Upper lobe of left lung (tissue), 6 donors: ENCODE measurements at regions not wholly inside any gene's neighbourhood (a gene's known extent, or its start where the extent isn't known, plus 50 kb on each side); places are given as distances from the start of the nearest gene placed in this dataset.

ENCODE experiments used
- ATAC-seq, 2 donors: fragments of 200-7000 bp; cut with Tn5 transposase; one replicate each; pipeline ENCODE4 v1.9.1; 2022; ENCODE audit warnings: mild to moderate bottlenecking in 2 of 2, moderate library complexity in 2 of 2; ENCODE audit not compliant: low FRiP score in 2 of 2
- DNase-seq, 2 donors: peaks; one replicate each; pipeline ENCODE4 v3.0.0-alpha.2; 2019 to 2020
- H3K27ac ChIP-seq, 4 donors: fragments of 200-600 bp; sonication (generic); one replicate each; pipeline ENCODE4 v1.5.1; 2016 to 2019
- H3K27me3 ChIP-seq, 4 donors: fragments of 200-600 bp; sonication (generic); one replicate each; pipeline ENCODE4 v1.5.1; 2017 to 2019
- H3K36me3 ChIP-seq, 4 donors: fragments of 200-600 bp; sonication (generic); one replicate each; pipeline ENCODE4 v1.5.1; 2016 to 2019
- H3K4me1 ChIP-seq, 4 donors: fragments of 200-600 bp; sonication (generic); one replicate each; pipeline ENCODE4 v1.5.1; 2018 to 2019
- H3K4me3 ChIP-seq, 4 donors: fragments of 200-600 bp; sonication (generic); one replicate each; pipeline ENCODE4 v1.5.1; 2017 to 2019; ENCODE audit warnings: mild to moderate bottlenecking in 2 of 4, moderate library complexity in 1 of 4
- H3K9me3 ChIP-seq, 4 donors: fragments of 200-600 bp; sonication (generic); one replicate each; pipeline ENCODE4 v1.5.1; 2018 to 2019
- EP300 ChIP-seq, 4 donors: sonication (generic); formaldehyde crosslinking; IDR thresholded peaks; one replicate each; pipeline ENCODE4 v1.5.1; 2017; ENCODE audit warnings: antibody characterized with exemption in 4 of 4, control low read depth in 2 of 4
- POLR2A ChIP-seq, 4 donors: fragments of 450-650 bp; IDR thresholded peaks; one replicate each; pipeline ENCODE4 v1.5.1; 2016 to 2017; ENCODE audit warnings: antibody characterized with exemption in 4 of 4, mild to moderate bottlenecking in 2 of 4
- POLR2AphosphoS5 ChIP-seq, 2 donors: sonication (generic); formaldehyde crosslinking; IDR thresholded peaks; one replicate each; pipeline ENCODE4 v1.5.1; 2017; ENCODE audit warnings: antibody characterized with exemption in 2 of 2
- whole genome bisulfite sequencing, 2 donors: methylation state at CpG; one replicate each; pipeline ENCODE4 v1.1.5; 2017 to 2018; 5-methylcytosine and 5-hydroxymethylcytosine counted together
- TF ChIP-seq, protein P1 (sequence below), 6 experiments: fragments of 450-650 bp in 4 of 6; fragments of 200-600 bp in 2 of 6; sonication (generic) in 2 of 6; IDR thresholded peaks; one replicate each; pipeline ENCODE4 v1.5.1; 2016 to 2019; ENCODE audit warnings: antibody characterized with exemption in 6 of 6
- donor health status: DM: no; HTN: no; CAD: no; lungs with moderate emphysema.
- donor health status: DM: no; HTN: yes; CAD: no; lungs with severe emphysema.

DNA sequence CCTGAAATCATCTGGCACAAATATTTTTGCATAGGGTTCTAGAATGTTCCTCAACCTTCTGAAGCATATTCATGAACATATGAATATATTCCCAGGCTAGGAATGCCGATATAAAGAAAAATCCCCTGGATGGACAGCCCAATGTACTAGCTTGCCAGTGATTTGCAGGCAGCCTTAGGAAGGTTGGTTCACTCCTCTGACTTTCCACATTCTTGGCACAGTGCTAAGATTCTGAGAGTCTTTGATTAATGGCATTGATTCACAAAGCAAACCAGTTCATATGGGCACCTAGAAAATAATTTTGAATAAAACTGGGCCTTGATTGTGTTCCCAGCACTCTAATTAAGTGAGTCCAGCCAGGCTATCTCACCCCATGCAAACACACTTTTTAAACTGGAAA, 56.9 kb upstream of the ENPP4 start:
- H3K9me3 ChIP-seq = no peaks in the 10 kb centered on the region
- DNase-seq = no peak
- TF ChIP-seq, protein P1, sequence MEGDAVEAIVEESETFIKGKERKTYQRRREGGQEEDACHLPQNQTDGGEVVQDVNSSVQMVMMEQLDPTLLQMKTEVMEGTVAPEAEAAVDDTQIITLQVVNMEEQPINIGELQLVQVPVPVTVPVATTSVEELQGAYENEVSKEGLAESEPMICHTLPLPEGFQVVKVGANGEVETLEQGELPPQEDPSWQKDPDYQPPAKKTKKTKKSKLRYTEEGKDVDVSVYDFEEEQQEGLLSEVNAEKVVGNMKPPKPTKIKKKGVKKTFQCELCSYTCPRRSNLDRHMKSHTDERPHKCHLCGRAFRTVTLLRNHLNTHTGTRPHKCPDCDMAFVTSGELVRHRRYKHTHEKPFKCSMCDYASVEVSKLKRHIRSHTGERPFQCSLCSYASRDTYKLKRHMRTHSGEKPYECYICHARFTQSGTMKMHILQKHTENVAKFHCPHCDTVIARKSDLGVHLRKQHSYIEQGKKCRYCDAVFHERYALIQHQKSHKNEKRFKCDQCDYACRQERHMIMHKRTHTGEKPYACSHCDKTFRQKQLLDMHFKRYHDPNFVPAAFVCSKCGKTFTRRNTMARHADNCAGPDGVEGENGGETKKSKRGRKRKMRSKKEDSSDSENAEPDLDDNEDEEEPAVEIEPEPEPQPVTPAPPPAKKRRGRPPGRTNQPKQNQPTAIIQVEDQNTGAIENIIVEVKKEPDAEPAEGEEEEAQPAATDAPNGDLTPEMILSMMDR (IDR thresholded peaks at IDR 0.05) = no peak
- TF ChIP-seq POLR2A (IDR thresholded peaks at IDR 0.05) (no peak), POLR2AphosphoS5 (IDR thresholded peaks at IDR 0.05) (no peak), EP300 (IDR thresholded peaks at IDR 0.05) (no peak)
- 91 to 94% methylated on average over 1 of the region's 1 CpG for WGBS, 2 donors
- no peak overlapping the region for H3K27ac ChIP-seq
- no peaks in the 10 kb centered on the region for H3K4me1 ChIP-seq
- no peak overlapping the region for H3K4me3 ChIP-seq
- no peak for ATAC-seq
- H3K36me3 ChIP-seq = no peaks in the 10 kb centered on the region
- no peaks in the 10 kb centered on the region for H3K27me3 ChIP-seq

DNA sequence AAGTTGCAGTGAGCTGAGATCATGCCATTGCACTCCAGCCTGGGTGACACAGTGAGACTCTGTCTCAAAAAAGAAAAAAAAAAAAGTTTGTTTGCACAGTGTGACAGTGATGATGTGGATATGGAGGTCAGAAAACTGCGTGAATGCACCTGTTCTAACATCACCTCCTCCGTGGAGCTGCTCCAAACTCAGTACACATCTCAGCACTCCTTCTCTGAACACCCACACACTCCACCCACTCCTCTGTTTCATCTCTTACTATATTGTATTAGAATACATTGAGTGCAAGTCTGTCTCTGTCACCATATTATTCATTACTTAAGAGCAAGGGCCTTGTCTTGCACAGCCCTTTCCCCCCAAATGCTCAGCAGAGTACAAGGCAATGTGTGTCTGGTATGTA, 51.5 kb upstream of the ENPP4 start:
- H3K27ac ChIP-seq = no peak overlapping the region
- H3K27me3 ChIP-seq = no peaks in the 10 kb centered on the region
- no peaks in the 10 kb centered on the region for H3K36me3 ChIP-seq
- no peak overlapping the region for H3K4me3 ChIP-seq
- ATAC-seq (no peak), DNase-seq (no peak)
- no peaks in the 10 kb centered on the region for H3K4me1 ChIP-seq
- WGBS, 2 donors = 90 to 96% methylated on average over 2 of the region's 2 CpGs
- TF ChIP-seq EP300 (IDR thresholded peaks at IDR 0.05) (no peak), POLR2A (IDR thresholded peaks at IDR 0.05) (no peak), POLR2AphosphoS5 (IDR thresholded peaks at IDR 0.05) (no peak)
- TF ChIP-seq, protein P1 (IDR thresholded peaks at IDR 0.05) = no peak
- H3K9me3 ChIP-seq = no peaks in the 10 kb centered on the region

DNA sequence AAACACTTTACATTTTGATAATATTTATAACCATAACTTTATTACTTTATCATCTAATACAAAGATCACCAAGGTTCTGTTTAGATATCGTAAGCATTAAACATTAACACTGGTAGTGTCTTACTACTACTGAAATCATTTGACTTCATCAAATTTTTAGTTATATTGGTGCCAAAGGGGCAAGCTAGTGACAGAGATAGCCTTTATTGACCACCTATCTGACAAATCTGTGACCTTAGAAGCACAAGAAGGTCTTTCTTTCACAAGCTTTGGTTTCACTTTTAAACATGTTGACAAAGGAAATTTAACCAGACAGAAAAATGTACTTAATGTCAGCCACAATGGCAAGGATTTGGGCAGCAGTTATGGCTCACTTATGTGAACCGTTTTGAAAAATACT, 50.7 kb upstream of the ENPP4 start:
- Histone ChIP-seq H3K36me3 (no peaks in the 10 kb centered on the region), H3K4me3 (no peak overlapping the region), H3K9me3 (no peaks in the 10 kb centered on the region), H3K27me3 (no peaks in the 10 kb centered on the region), H3K4me1 (no peaks in the 10 kb centered on the region), H3K27ac (peak overlapping the region in 1 of 4 donors; percentile 27)
- ATAC-seq = no peak
- TF ChIP-seq POLR2A (IDR thresholded peaks at IDR 0.05) = no peak
- TF ChIP-seq, protein P1 (IDR thresholded peaks at IDR 0.05) = no peak
- TF ChIP-seq EP300 (IDR thresholded peaks at IDR 0.05) = no peak
- no peak for TF ChIP-seq POLR2AphosphoS5 (IDR thresholded peaks at IDR 0.05)
- DNase-seq = no peak
- 75% methylated on average over 2 of the region's 2 CpGs for WGBS, 2 donors
